Stimulated activated CD8-positive, alpha-beta memory T cell treated with anti-CD3 and anti-CD28 coated beads, Interleukin-15, amount 100 ng/mL, for 48 hours (primary cell): ENCODE measurements at regions not wholly inside any gene's neighbourhood (a gene's known extent, or its start where the extent isn't known, plus 50 kb on each side); places are given as distances from the start of the nearest gene placed in this dataset.
"Not testable (repeated sequence)": the region's sequence is repeated elsewhere in the genome, so short reads cannot be mapped to it uniquely, and the experiment has no call there.

ENCODE experiments used
- DNase-seq, 2 donors: peaks; one replicate each; pipeline ENCODE4 v3.0.0-alpha.2; 2020; ENCODE audit warnings: low read depth in 2 of 2

DNA sequence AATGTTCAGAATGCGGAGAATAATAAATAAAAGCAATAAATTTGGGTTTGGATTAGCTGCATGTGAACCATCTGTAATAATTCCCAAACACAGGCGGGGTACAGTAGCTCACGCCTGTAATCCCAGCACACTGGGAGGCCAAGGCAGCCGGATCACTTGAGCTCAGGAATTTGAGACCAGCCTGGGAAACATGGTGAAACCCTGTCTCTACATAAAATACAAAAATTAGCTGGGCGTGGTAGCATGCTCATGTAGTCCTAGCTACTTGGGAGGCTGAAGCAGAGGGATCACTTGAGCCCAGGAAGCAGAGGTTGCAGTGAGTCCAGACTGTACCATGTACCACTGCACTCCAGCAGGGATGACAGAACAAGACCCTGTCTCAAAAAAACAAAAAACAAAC, 53.9 kb upstream of the KCTD7 start:
- DNase-seq, result not testable (repeated sequence)

DNA sequence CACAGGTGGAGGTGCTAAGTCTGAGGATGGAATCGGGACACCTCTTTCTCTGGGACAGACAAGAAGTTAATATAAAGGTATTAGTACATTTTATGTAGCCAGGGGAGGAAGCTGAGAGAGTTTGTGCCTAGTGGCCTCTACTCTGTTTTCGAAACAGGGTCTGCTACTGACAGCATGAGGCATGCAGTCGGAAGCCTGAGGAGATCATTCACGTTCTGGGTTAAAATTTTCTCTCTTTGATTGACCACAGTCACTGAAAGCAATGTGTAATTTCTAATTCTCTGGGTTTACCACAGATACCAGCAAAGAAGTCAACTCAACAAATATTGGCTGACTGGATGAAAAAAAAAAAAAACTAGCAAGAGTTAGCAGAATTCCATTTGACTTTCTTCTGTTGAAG, 53.3 kb upstream of the KCTD7 start:
- no peak for DNase-seq

DNA sequence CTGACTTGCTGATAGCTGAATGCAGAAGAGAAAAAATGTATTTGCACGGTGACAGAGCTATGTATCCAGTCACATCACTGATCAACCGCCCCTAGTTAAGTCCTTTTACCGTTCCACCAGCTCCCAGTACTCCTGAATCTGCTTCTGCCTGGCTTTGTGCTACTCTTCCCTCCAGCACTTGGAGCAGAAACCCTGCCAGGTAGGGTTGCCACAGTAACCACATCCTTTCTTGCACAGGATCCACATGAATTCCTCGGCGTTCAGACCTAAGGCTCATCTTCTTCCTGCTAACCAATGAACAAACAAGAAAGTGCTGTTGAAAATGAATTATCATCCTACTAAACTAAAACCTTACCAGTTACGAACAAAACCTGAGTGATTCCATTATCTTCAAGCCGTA, 52.0 kb upstream of the KCTD7 start:
- DNase-seq, result no peak
